Panc1 (cell line): ENCODE measurements at regions not wholly inside any gene's neighbourhood (a gene's known extent, or its start where the extent isn't known, plus 50 kb on each side); places are given as distances from the start of the nearest gene placed in this dataset.

Experiments
- ATAC-seq: fragments of 200-7000 bp; cut with Tn5 transposase; 2 replicates; pipeline ENCODE4 v1.9.1; 2020; ENCODE audit warnings: mild to moderate bottlenecking, moderate library complexity
- BruUV-seq: library from RNA; stranded (reverse); fragments of 400-500 nt; replicated peaks from 2 replicates; lab custom pipeline; 2021; lab: Mats Ljungman, UMichigan
- CTCF ChIA-PET: fragments of 300-600 bp; sonication (Branson Sonifier 250); formaldehyde crosslinking; loops from one replicate; lab custom pipeline; 2022; ENCODE audit warnings: antibody characterized with exemption; lab: Charles Lee
- POLR2A ChIA-PET: fragments of 300-600 bp; sonication (Branson Sonifier 250); formaldehyde crosslinking; loops from one replicate; lab custom pipeline; 2022; ENCODE audit warnings: antibody characterized with exemption; lab: Charles Lee
- DNase-seq: peaks from one replicate; pipeline ENCODE4 v3.0.0-alpha.2; 2010; ENCODE audit warnings: low read depth, low spot score
- H3K27ac ChIP-seq: 2 replicates; pipeline ENCODE4 v1.5.1; 2011; ENCODE audit warnings: mild to moderate bottlenecking, low read length, inconsistent platforms
- H3K27me3 ChIP-seq: fragments of 200-500 bp; sonication (Bioruptor generic); 2 replicates; pipeline ENCODE4 v1.6.0; 2014; ENCODE audit warnings: low read length, inconsistent platforms; ENCODE audit not compliant: control insufficient read depth, insufficient read depth
- H3K36me3 ChIP-seq: fragments of 200-500 bp; sonication (Bioruptor generic); 2 replicates; pipeline ENCODE4 v1.5.1; 2014; ENCODE audit warnings: inconsistent platforms, mild to moderate bottlenecking, low read length, moderate library complexity; ENCODE audit not compliant: control insufficient read depth, insufficient read depth
- H3K4me1 ChIP-seq: 2 replicates; pipeline ENCODE4 v1.5.1; 2011; ENCODE audit warnings: inconsistent platforms, mild to moderate bottlenecking, low read length, moderate library complexity; ENCODE audit not compliant: control insufficient read depth, insufficient read depth
- H3K4me3 ChIP-seq, 2 experiments: 2 replicates each; pipeline ENCODE4 v1.5.1; 2011 to 2012; ENCODE audit warnings: low read depth in 2 of 2, low read length in 2 of 2, mild to moderate bottlenecking in 2 of 2, inconsistent platforms in 1 of 2, moderate library complexity in 1 of 2
- H3K9me3 ChIP-seq: fragments of 200-500 bp; sonication (Bioruptor generic); 2 replicates; pipeline ENCODE4 v1.5.1; 2014; ENCODE audit warnings: low read depth, mild to moderate bottlenecking, inconsistent platforms, low read length, moderate library complexity; ENCODE audit not compliant: control insufficient read depth, insufficient read depth
- CTCF ChIP-seq: fragments of 450-650 bp; IDR thresholded peaks from 2 replicates; pipeline ENCODE4 v1.5.1; 2017; ENCODE audit warnings: mild to moderate bottlenecking
- POLR2AphosphoS5 ChIP-seq: IDR thresholded peaks from 2 replicates; pipeline ENCODE4 v1.6.1; 2012; ENCODE audit warnings: mild to moderate bottlenecking, low read depth, low read length, moderate library complexity
- REST ChIP-seq, 2 experiments: IDR thresholded peaks; 2 replicates each; pipeline ENCODE4 v1.6.1; 2011 to 2012; ENCODE audit warnings: low read depth in 2 of 2, control low read depth in 1 of 2, low read length in 1 of 2, mild to moderate bottlenecking in 1 of 2, moderate library complexity in 1 of 2; ENCODE audit not compliant: insufficient read depth in 1 of 2
- SIN3A ChIP-seq: IDR thresholded peaks from 2 replicates; pipeline ENCODE4 v1.6.1; 2012; ENCODE audit warnings: low read depth, mild to moderate bottlenecking, low read length, moderate library complexity, borderline replicate concordance; ENCODE audit not compliant: insufficient read depth
- TCF7L2 ChIP-seq: IDR thresholded peaks from 2 replicates; pipeline ENCODE4 v1.6.1; 2011; ENCODE audit warnings: mild to moderate bottlenecking, low read depth, low read length, inconsistent platforms
- in situ Hi-C: cut with HindIII; loops from 2 replicates; pipeline ENCODE4 v1.10.0; 2016; ENCODE audit warnings: low sequenced_read_pairs, low pct_unique_long_range_greater_than_20kb
- intact Hi-C: fragments of 100-400 bp; cut with micrococcal nuclease; formaldehyde crosslinking; loops from one replicate; pipeline ENCODE4 v1.10.0; 2022; ENCODE audit not compliant: unreplicated experiment

GRCh38 chr5:5782402-5782801 is 359.9 kb downstream of the ICE1 start:
- Histone ChIP-seq H3K4me3 (no peak overlapping the region), H3K27me3 (no peaks in the 10 kb centered on the region), H3K4me1 (no peaks in the 10 kb centered on the region), H3K9me3 (no peaks in the 10 kb centered on the region), H3K36me3 (no peaks in the 10 kb centered on the region), H3K27ac (no peak overlapping the region)
- CTCF ChIA-PET, result no interaction called here
- DNase-seq (no peak), ATAC-seq (no peak)
- intact Hi-C loops (no loop called here), in situ Hi-C loops (no loop called here)
- no peak for TF ChIP-seq TCF7L2
- no peak for TF ChIP-seq CTCF
- no peak for TF ChIP-seq REST (IDR thresholded peaks at IDR 0.05; ENCODE audit: insufficient read depth in 1 of 2, low read depth in 2 of 2, low read length in 1 of 2)
- no peak for TF ChIP-seq SIN3A
- TF ChIP-seq POLR2AphosphoS5, result no peak
- POLR2A ChIA-PET, result no interaction called here
- BruUV-seq, result no TSS peak

- no peak for TF ChIP-seq TCF7L2
- no peak for TF ChIP-seq POLR2AphosphoS5
- no peak for TF ChIP-seq REST (IDR thresholded peaks at IDR 0.05; ENCODE audit: insufficient read depth in 1 of 2, low read depth in 2 of 2, low read length in 1 of 2)
- no peak for TF ChIP-seq SIN3A
- TF ChIP-seq CTCF, result no peak
- no peaks in the 10 kb centered on the region for H3K27me3 ChIP-seq
- H3K36me3 ChIP-seq, result no peaks in the 10 kb centered on the region
- no peak overlapping the region for H3K27ac ChIP-seq
- H3K9me3 ChIP-seq, result no peaks in the 10 kb centered on the region
- H3K4me3 ChIP-seq, result no peak overlapping the region
- no peak for ATAC-seq
- no peaks in the 10 kb centered on the region for H3K4me1 ChIP-seq
- in situ Hi-C loops (no loop called here), intact Hi-C loops (no loop called here)
- CTCF ChIA-PET, result no interaction called here
- BruUV-seq, result no TSS peak
- DNase-seq, result no peak
- POLR2A ChIA-PET, result no interaction called here
These were observed 358.9 kb downstream of the ICE1 start for GRCh38 chr5:5781335-5781734.
